Karpas-422 (cell line): ENCODE measurements at regions not wholly inside any gene's neighbourhood (a gene's known extent, or its start where the extent isn't known, plus 50 kb on each side); places are given as distances from the start of the nearest gene placed in this dataset.
A peak's percentile ranks its signal among the peaks of the same experiment; 100 is the strongest.

ENCODE experiments used
- DNase-seq: peaks from one replicate; pipeline ENCODE4 v3.0.0-alpha.2; 2015
- H2AFZ ChIP-seq: fragments of 200-600 bp; sonication (generic); 2 replicates; pipeline ENCODE4 v1.6.1; 2014; ENCODE audit warnings: antibody characterized with exemption, low read length, mixed read lengths
- H3K27ac ChIP-seq: fragments of 200-600 bp; sonication (generic); 2 replicates; pipeline ENCODE4 v1.5.1; 2014; ENCODE audit warnings: mild to moderate bottlenecking, low read length, moderate library complexity
- H3K27me3 ChIP-seq: fragments of 200-600 bp; sonication (generic); 2 replicates; pipeline ENCODE4 v1.6.1; 2014; ENCODE audit warnings: low read length, mixed read lengths
- H3K36me3 ChIP-seq: fragments of 200-600 bp; sonication (generic); 2 replicates; pipeline ENCODE4 v1.6.1; 2014; ENCODE audit warnings: low read length, mixed read lengths; ENCODE audit not compliant: insufficient read depth
- H3K4me1 ChIP-seq: fragments of 200-600 bp; sonication (generic); 2 replicates; pipeline ENCODE4 v1.6.1; 2014; ENCODE audit warnings: mild to moderate bottlenecking, low read length, mixed read lengths
- H3K4me2 ChIP-seq: fragments of 200-600 bp; sonication (generic); 2 replicates; pipeline ENCODE4 v1.6.1; 2014; ENCODE audit warnings: low read length, low read depth, mild to moderate bottlenecking; ENCODE audit not compliant: poor library complexity, severe bottlenecking
- H3K4me3 ChIP-seq: fragments of 200-600 bp; sonication (generic); 2 replicates; pipeline ENCODE4 v1.5.1; 2014; ENCODE audit warnings: mild to moderate bottlenecking, antibody characterized with exemption, low read length, mixed read lengths
- H3K79me2 ChIP-seq: fragments of 200-600 bp; sonication (generic); 2 replicates; pipeline ENCODE4 v1.6.1; 2014; ENCODE audit warnings: mild to moderate bottlenecking, low read length, mixed read lengths
- H3K9ac ChIP-seq: fragments of 200-600 bp; sonication (generic); 2 replicates; pipeline ENCODE4 v1.6.0; 2014; ENCODE audit warnings: low read length
- H3K9me2 ChIP-seq: fragments of 200-600 bp; sonication (generic), shearing (Covaris generic); replicated peaks from 2 replicates; pipeline ENCODE4 v1.6.0; 2014; ENCODE audit warnings: mild to moderate bottlenecking, low read length, moderate library complexity; ENCODE audit not compliant: insufficient read depth
- H3K9me3 ChIP-seq: fragments of 300-700, 200-600 bp; sonication (generic); 2 replicates; pipeline ENCODE4 v1.6.1; 2014; ENCODE audit warnings: low read length, mixed read lengths
- H4K20me1 ChIP-seq: fragments of 200-600 bp; sonication (generic); 2 replicates; pipeline ENCODE4 v1.6.1; 2014; ENCODE audit warnings: mild to moderate bottlenecking, antibody characterized with exemption, low read length, low read depth; ENCODE audit not compliant: insufficient read depth

GRCh38 chr18:30333310-30333709 is 709.2 kb downstream of the DSC3 start:
- H3K9ac ChIP-seq: no peak overlapping the region
- H3K27me3 ChIP-seq: 0 out of 2 replicates have a peak, but pooled peaks cover 2% of the 10 kb centered on the region
- H3K79me2 ChIP-seq: no peaks in the 10 kb centered on the region
- H3K9me2 ChIP-seq: no peaks in the 10 kb centered on the region; the same call in 1 of the 2 replicates
- no peak overlapping the region for H2AFZ ChIP-seq
- H3K27ac ChIP-seq: no peak overlapping the region
- DNase-seq: no peak
- no peaks in the 10 kb centered on the region for H4K20me1 ChIP-seq
- H3K4me1 ChIP-seq: no peaks in the 10 kb centered on the region
- no peak overlapping the region for H3K4me3 ChIP-seq
- peaks cover 4% of the 10 kb centered on the region; the same call in 1 of the 2 replicates for H3K9me3 ChIP-seq
- H3K4me2 ChIP-seq: no peak overlapping the region
- H3K36me3 ChIP-seq: no peaks in the 10 kb centered on the region

GRCh38 chr18:30328839-30329238 is 713.7 kb downstream of the DSC3 start:
- peaks cover 7% of the 10 kb centered on the region; the same call in 1 of the 2 replicates for H3K9me3 ChIP-seq
- DNase-seq: no peak
- no peaks in the 10 kb centered on the region for H3K79me2 ChIP-seq
- H3K27me3 ChIP-seq: no peaks in the 10 kb centered on the region
- H3K4me2 ChIP-seq: no peak overlapping the region
- H3K9ac ChIP-seq: no peak overlapping the region
- H3K4me1 ChIP-seq: no peaks in the 10 kb centered on the region
- no peaks in the 10 kb centered on the region for H3K9me2 ChIP-seq
- no peak overlapping the region for H3K27ac ChIP-seq
- no peaks in the 10 kb centered on the region for H4K20me1 ChIP-seq
- no peak overlapping the region for H3K4me3 ChIP-seq
- H3K36me3 ChIP-seq: no peaks in the 10 kb centered on the region
- H2AFZ ChIP-seq: no peak overlapping the region

- no peaks in the 10 kb centered on the region for H3K9me2 ChIP-seq
- H3K4me2 ChIP-seq: no peak overlapping the region
- no peak overlapping the region for H2AFZ ChIP-seq
- H4K20me1 ChIP-seq: no peaks in the 10 kb centered on the region
- H3K36me3 ChIP-seq: no peaks in the 10 kb centered on the region
- no peaks in the 10 kb centered on the region for H3K79me2 ChIP-seq
- no peak overlapping the region for H3K27ac ChIP-seq
- H3K4me3 ChIP-seq: no peak overlapping the region
- no peaks in the 10 kb centered on the region for H3K27me3 ChIP-seq
- H3K9me3 ChIP-seq: peaks cover 14% of the 10 kb centered on the region
- no peak for DNase-seq
- no peaks in the 10 kb centered on the region for H3K4me1 ChIP-seq
- H3K9ac ChIP-seq: no peak overlapping the region
Measured at GRCh38 chr18:30302181-30302580, 740.4 kb downstream of the DSC3 start.

GRCh38 chr18:30298769-30299168 is 743.8 kb downstream of the DSC3 start:
- Histone ChIP-seq H3K4me3 (no peak overlapping the region), H3K9me3 (peaks cover 10% of the 10 kb centered on the region; the same call in 1 of the 2 replicates), H3K9me2 (no peaks in the 10 kb centered on the region), H4K20me1 (no peaks in the 10 kb centered on the region), H3K9ac (no peak overlapping the region), H3K4me2 (no peak overlapping the region), H3K79me2 (no peaks in the 10 kb centered on the region), H2AFZ (no peak overlapping the region), H3K4me1 (no peaks in the 10 kb centered on the region), H3K27me3 (no peaks in the 10 kb centered on the region), H3K27ac (no peak overlapping the region), H3K36me3 (no peaks in the 10 kb centered on the region)
- DNase-seq: no peak

GRCh38 chr18:30288662-30289414 is 753.7 kb downstream of the DSC3 start:
- Histone ChIP-seq H3K9me2 (no peaks in the 10 kb centered on the region), H3K36me3 (no peaks in the 10 kb centered on the region), H4K20me1 (no peaks in the 10 kb centered on the region), H3K27ac (no peak overlapping the region), H3K27me3 (no peaks in the 10 kb centered on the region), H3K79me2 (no peaks in the 10 kb centered on the region), H3K4me2 (no peak overlapping the region), H3K9me3 (peaks cover 5% of the 10 kb centered on the region; the same call in 1 of the 2 replicates), H3K9ac (no peak overlapping the region), H2AFZ (no peak overlapping the region), H3K4me3 (no peak overlapping the region), H3K4me1 (no peaks in the 10 kb centered on the region)
- DNase-seq: no peak

- Histone ChIP-seq H3K9me3 (no peaks in the 10 kb centered on the region; the same call in 1 of the 2 replicates), H3K27ac (no peak overlapping the region), H3K36me3 (no peaks in the 10 kb centered on the region), H3K27me3 (no peaks in the 10 kb centered on the region), H3K9ac (no peak overlapping the region), H3K4me2 (no peak overlapping the region), H3K4me3 (no peak overlapping the region), H4K20me1 (no peaks in the 10 kb centered on the region), H3K4me1 (no peaks in the 10 kb centered on the region), H2AFZ (no peak overlapping the region), H3K79me2 (no peaks in the 10 kb centered on the region), H3K9me2 (no peaks in the 10 kb centered on the region)
- DNase-seq: peak; percentile 77
Measured at GRCh38 chr18:30280861-30281470, 761.6 kb downstream of the DSC3 start.

GRCh38 chr18:30280186-30280585 is 762.4 kb downstream of the DSC3 start:
- Histone ChIP-seq H3K4me3 (no peak overlapping the region), H3K4me1 (no peaks in the 10 kb centered on the region), H3K79me2 (no peaks in the 10 kb centered on the region), H3K27ac (no peak overlapping the region), H3K9ac (no peak overlapping the region), H3K4me2 (no peak overlapping the region), H3K36me3 (no peaks in the 10 kb centered on the region), H3K9me3 (no peaks in the 10 kb centered on the region; the same call in 1 of the 2 replicates), H2AFZ (no peak overlapping the region), H4K20me1 (no peaks in the 10 kb centered on the region), H3K27me3 (no peaks in the 10 kb centered on the region), H3K9me2 (no peaks in the 10 kb centered on the region)
- no peak for DNase-seq

GRCh38 chr18:30277676-30278075 is 764.9 kb downstream of the DSC3 start:
- Histone ChIP-seq H3K4me3 (no peak overlapping the region), H3K9ac (no peak overlapping the region)

More at GRCh38 chr18:30277676-30278075, 764.9 kb downstream of the DSC3 start:
- no peak for DNase-seq
- no peaks in the 10 kb centered on the region for H3K36me3 ChIP-seq
- no peaks in the 10 kb centered on the region for H4K20me1 ChIP-seq
- H3K9me2 ChIP-seq: no peaks in the 10 kb centered on the region
- H2AFZ ChIP-seq: no peak overlapping the region
- H3K9me3 ChIP-seq: no peaks in the 10 kb centered on the region
- no peak overlapping the region for H3K27ac ChIP-seq
- H3K79me2 ChIP-seq: no peaks in the 10 kb centered on the region
- no peak overlapping the region for H3K4me2 ChIP-seq
- H3K4me1 ChIP-seq: no peaks in the 10 kb centered on the region
- no peaks in the 10 kb centered on the region for H3K27me3 ChIP-seq
